DND-41 (cell line): ENCODE measurements at regions not wholly inside any gene's neighbourhood (a gene's known extent, or its start where the extent isn't known, plus 50 kb on each side); places are given as distances from the start of the nearest gene placed in this dataset.

Source experiments
- ATAC-seq: fragments of 200-7000 bp; cut with Tn5 transposase; 3 replicates; pipeline ENCODE4 v1.9.1; 2021; ENCODE audit warnings: low read depth; ENCODE audit not compliant: insufficient read depth
- DNase-seq: peaks from one replicate; pipeline ENCODE4 v3.0.0-alpha.2; 2020
- H2AFZ ChIP-seq: 2 replicates; pipeline ENCODE4 v1.6.0; 2012; ENCODE audit warnings: low read depth, low read length
- H3K27ac ChIP-seq: 2 replicates; pipeline ENCODE4 v1.5.1; 2012; ENCODE audit warnings: low read length, inconsistent platforms
- H3K27me3 ChIP-seq: fragments of 200-600 bp; sonication (generic); 2 replicates; pipeline ENCODE4 v1.6.0; 2012; ENCODE audit warnings: low read length, mild to moderate bottlenecking, inconsistent platforms; ENCODE audit not compliant: insufficient read depth, poor library complexity
- H3K36me3 ChIP-seq: 2 replicates; pipeline ENCODE4 v1.5.1; 2012; ENCODE audit warnings: low read length, inconsistent platforms; ENCODE audit not compliant: insufficient read depth
- H3K4me1 ChIP-seq: 2 replicates; pipeline ENCODE4 v1.5.1; 2012; ENCODE audit warnings: mild to moderate bottlenecking, low read length; ENCODE audit not compliant: insufficient read depth
- H3K4me2 ChIP-seq: 2 replicates; pipeline ENCODE4 v1.6.0; 2012; ENCODE audit warnings: mild to moderate bottlenecking, moderate library complexity, low read length, inconsistent platforms; ENCODE audit not compliant: insufficient read depth
- H3K4me3 ChIP-seq, 2 experiments: fragments of 200-600 bp in 1 of 2; shearing (Covaris generic) in 1 of 2; 2 replicates each; pipeline ENCODE4 v1.5.1; 2012 to 2016; ENCODE audit warnings: inconsistent platforms in 2 of 2, low read length in 2 of 2, mild to moderate bottlenecking in 2 of 2, low read depth in 1 of 2, moderate library complexity in 1 of 2
- H3K79me2 ChIP-seq: 2 replicates; pipeline ENCODE4 v1.6.0; 2012; ENCODE audit warnings: low read length, inconsistent platforms; ENCODE audit not compliant: insufficient read depth
- H3K9ac ChIP-seq: 2 replicates; pipeline ENCODE4 v1.6.0; 2012; ENCODE audit warnings: low read depth, mild to moderate bottlenecking, inconsistent platforms, low read length, moderate library complexity
- H3K9me3 ChIP-seq: 2 replicates; pipeline ENCODE4 v1.5.1; 2012; ENCODE audit warnings: low read length, moderate library complexity, mild to moderate bottlenecking, inconsistent platforms; ENCODE audit not compliant: insufficient read depth, severe bottlenecking
- H4K20me1 ChIP-seq: 2 replicates; pipeline ENCODE4 v1.6.0; 2012; ENCODE audit warnings: low read length; ENCODE audit not compliant: insufficient read depth
- CTCF ChIP-seq: IDR thresholded peaks from 2 replicates; pipeline ENCODE4 v1.5.1; 2012; ENCODE audit warnings: borderline replicate concordance, low read length, moderate library complexity, mild to moderate bottlenecking; ENCODE audit not compliant: poor library complexity, severe bottlenecking; ENCODE audit errors: extremely low read depth
- EZH2 ChIP-seq: IDR thresholded peaks from 3 replicates; pipeline ENCODE4 v1.6.1; 2012; ENCODE audit warnings: borderline replicate concordance, low read depth, mild to moderate bottlenecking, moderate library complexity, low read length, inconsistent platforms; ENCODE audit not compliant: severe bottlenecking

- Histone ChIP-seq H3K27ac (no peak overlapping the region), H3K4me1 (no peaks in the 10 kb centered on the region), H3K9ac (no peak overlapping the region), H3K27me3 (no peaks in the 10 kb centered on the region), H3K4me2 (no peak overlapping the region), H3K4me3 (no peak overlapping the region), H3K9me3 (no peaks in the 10 kb centered on the region), H3K36me3 (no peaks in the 10 kb centered on the region), H3K79me2 (no peaks in the 10 kb centered on the region), H4K20me1 (no peaks in the 10 kb centered on the region), H2AFZ (no peak overlapping the region)
- TF ChIP-seq EZH2 (no peak), CTCF (no peak)
- DNase-seq (no peak), ATAC-seq (no peak)
Measured at GRCh38 chr4:41424522-41424921, 113.4 kb upstream of the LIMCH1 start.

- no peaks in the 10 kb centered on the region for H3K4me1 ChIP-seq
- H3K36me3 ChIP-seq: no peaks in the 10 kb centered on the region
- H3K9ac ChIP-seq: no peak overlapping the region
- DNase-seq (no peak), ATAC-seq (no peak)
- H3K79me2 ChIP-seq: no peaks in the 10 kb centered on the region
- H4K20me1 ChIP-seq: no peaks in the 10 kb centered on the region
- no peaks in the 10 kb centered on the region for H3K9me3 ChIP-seq
- peaks cover under 1% of the 10 kb centered on the region for H3K27me3 ChIP-seq
- H3K4me2 ChIP-seq: no peak overlapping the region
- no peak overlapping the region for H2AFZ ChIP-seq
- H3K4me3 ChIP-seq: no peak overlapping the region
- TF ChIP-seq EZH2 (no peak), CTCF (no peak)
- no peak overlapping the region for H3K27ac ChIP-seq
Measured at GRCh38 chr4:41425650-41426049, 112.3 kb upstream of the LIMCH1 start.

- Histone ChIP-seq H2AFZ (no peak overlapping the region), H3K9me3 (no peaks in the 10 kb centered on the region), H4K20me1 (no peaks in the 10 kb centered on the region), H3K4me3 (no peak overlapping the region), H3K4me2 (no peak overlapping the region), H3K27me3 (peaks cover 5% of the 10 kb centered on the region), H3K79me2 (no peaks in the 10 kb centered on the region), H3K36me3 (no peaks in the 10 kb centered on the region), H3K27ac (no peak overlapping the region), H3K4me1 (no peaks in the 10 kb centered on the region), H3K9ac (no peak overlapping the region)
- no peak for ATAC-seq
- no peak for DNase-seq
- no peak for TF ChIP-seq CTCF
- TF ChIP-seq EZH2: no peak
Measured at GRCh38 chr4:41426539-41426938, 111.4 kb upstream of the LIMCH1 start.

GRCh38 chr4:41427306-41427882, 110.6 kb upstream of the LIMCH1 start:
- Histone ChIP-seq H3K4me3 (no peak overlapping the region), H3K79me2 (no peaks in the 10 kb centered on the region)
- ATAC-seq: no peak

More at GRCh38 chr4:41427306-41427882, 110.6 kb upstream of the LIMCH1 start:
- Histone ChIP-seq H4K20me1 (no peaks in the 10 kb centered on the region), H3K9ac (no peak overlapping the region), H3K4me2 (no peak overlapping the region), H3K9me3 (no peaks in the 10 kb centered on the region), H3K27me3 (peaks cover 5% of the 10 kb centered on the region), H3K4me1 (no peaks in the 10 kb centered on the region), H2AFZ (no peak overlapping the region), H3K27ac (no peak overlapping the region), H3K36me3 (no peaks in the 10 kb centered on the region)
- no peak for DNase-seq
- TF ChIP-seq CTCF (no peak), EZH2 (no peak)
